Activated effector memory CD4-positive, alpha-beta T cell treated with Interleukin-2 at 50 U/mL for 16 hours (primary cell): ENCODE measurements at regions not wholly inside any gene's neighbourhood (a gene's known extent, or its start where the extent isn't known, plus 50 kb on each side); places are given as distances from the start of the nearest gene placed in this dataset.
"Not testable (repeated sequence)": the region's sequence is repeated elsewhere in the genome, so short reads cannot be mapped to it uniquely, and the experiment has no call there.

Experiments
- DNase-seq: peaks from one replicate; pipeline ENCODE4 v3.0.0-alpha.2; 2020

GRCh38 chr2:137888845-137889244 lies 75.4 kb upstream of the HNMT start:
- no peak for DNase-seq

GRCh38 chr2:137892739-137893138 lies 71.5 kb upstream of the HNMT start:
- no peak for DNase-seq

- no peak for DNase-seq
Measured at GRCh38 chr2:137893145-137893544, 71.1 kb upstream of the HNMT start.

DNA sequence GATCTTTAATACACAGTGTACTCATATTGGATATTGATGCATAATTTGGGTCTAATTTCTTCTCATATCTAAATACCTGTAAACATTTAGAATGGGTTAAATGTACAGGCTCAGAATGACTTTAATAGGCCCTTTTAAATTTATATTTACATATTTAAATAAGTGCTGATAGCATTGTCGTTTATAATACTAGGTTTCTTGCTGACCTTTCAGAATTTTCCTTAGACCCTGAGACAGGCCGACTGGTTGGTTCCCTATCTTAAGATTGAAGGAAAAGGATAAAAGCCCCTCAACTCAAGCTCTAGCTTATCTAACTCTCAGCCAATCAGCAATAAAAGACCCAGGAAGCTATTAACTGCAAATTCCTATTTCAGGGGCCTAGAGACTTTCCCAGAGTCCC lies 67.8 kb upstream of the HNMT start:
- no peak for DNase-seq

DNA sequence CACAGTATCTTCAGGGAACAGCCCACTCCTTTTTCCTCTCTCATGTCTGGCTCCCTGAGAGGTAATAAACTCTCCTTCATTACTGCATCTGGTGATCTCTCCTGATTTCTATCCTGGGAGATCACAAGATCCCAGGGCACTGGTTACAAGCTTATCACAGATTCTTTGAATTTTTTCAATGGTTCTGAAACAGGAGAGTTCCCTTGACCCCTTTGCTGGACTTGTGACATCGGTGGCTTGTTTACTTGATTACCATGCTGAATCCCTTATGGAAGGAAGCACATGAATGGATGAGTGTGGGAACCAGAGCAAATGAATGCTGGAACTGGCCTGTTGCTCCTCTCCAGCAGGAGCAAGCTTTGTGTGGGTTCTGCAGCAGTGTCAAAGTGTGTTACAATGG lies 67.2 kb upstream of the HNMT start:
- DNase-seq, result no peak

GRCh38 chr2:137900421-137901141 lies 63.7 kb upstream of the HNMT start:
- no peak for DNase-seq

GRCh38 chr2:137910641-137911040 lies 53.6 kb upstream of the HNMT start:
- DNase-seq, result no peak

- DNase-seq, result no peak
Measured at GRCh38 chr2:137912371-137912770, 51.9 kb upstream of the HNMT start.

- no peak for DNase-seq
Measured at GRCh38 chr2:137913169-137913568, 51.1 kb upstream of the HNMT start.

GRCh38 chr2:137913648-137914047 lies 50.6 kb upstream of the HNMT start:
- not testable (repeated sequence) for DNase-seq
